HEK293T (cell line): ENCODE measurements at regions not wholly inside any gene's neighbourhood (a gene's known extent, or its start where the extent isn't known, plus 50 kb on each side); places are given as distances from the start of the nearest gene placed in this dataset.

ENCODE experiments used
- ELF4 ChIP-seq: fragments of 450-650 bp; IDR thresholded peaks from 2 replicates; pipeline ENCODE4 v1.6.1; 2017; ENCODE audit warnings: antibody characterized with exemption
- FOXK2 ChIP-seq: fragments of 450-650 bp; IDR thresholded peaks from 2 replicates; pipeline ENCODE4 v1.6.1; 2016; ENCODE audit warnings: mild to moderate bottlenecking
- FOXM1 ChIP-seq: fragments of 450-650 bp; IDR thresholded peaks from 2 replicates; pipeline ENCODE4 v1.6.1; 2017; ENCODE audit warnings: mild to moderate bottlenecking, borderline replicate concordance
- SUZ12 ChIP-seq: fragments of 450-650 bp; IDR thresholded peaks from 2 replicates; pipeline ENCODE4 v1.6.1; 2016; ENCODE audit warnings: mild to moderate bottlenecking

GRCh38 chr18:27395752-27396151 lies 210.6 kb upstream of the CHST9 start:
- no peak for TF ChIP-seq SUZ12
- TF ChIP-seq ELF4, result no peak
- no peak for TF ChIP-seq FOXK2
- TF ChIP-seq FOXM1, result no peak
